ENCODE measurements at regions not wholly inside any gene's neighbourhood (a gene's known extent, or its start where the extent isn't known, plus 50 kb on each side); places are given as distances from the start of the nearest gene placed in this dataset.

DNA sequence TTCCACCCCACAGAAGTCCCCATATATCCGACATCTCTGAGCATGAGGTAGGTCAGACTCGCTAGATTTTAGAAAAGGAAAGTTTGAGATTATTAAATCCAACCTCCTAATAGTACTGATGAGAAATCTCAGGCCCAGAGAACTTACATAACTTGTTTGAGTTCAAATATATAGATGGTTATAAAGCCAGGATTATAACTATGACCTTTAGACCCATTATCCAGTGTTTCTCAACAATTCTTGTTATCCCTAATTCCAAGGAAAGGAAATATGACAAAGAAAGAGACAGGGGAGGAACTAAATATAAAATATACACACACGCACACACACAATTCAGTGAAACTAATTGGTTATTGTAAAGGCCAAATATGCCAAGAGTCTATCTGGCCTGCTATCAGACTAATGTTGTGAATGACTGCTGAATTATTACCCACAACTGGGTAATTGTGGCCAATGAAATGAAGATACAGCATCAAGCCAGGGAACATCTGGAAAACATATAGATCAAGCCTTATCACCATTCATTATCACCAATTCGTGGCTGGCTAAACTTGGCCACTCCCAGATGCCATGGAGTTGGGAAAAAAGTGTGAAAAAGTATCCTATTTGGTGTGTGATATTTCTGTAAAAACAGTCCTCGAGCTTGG is 248.4 kb downstream of the PRELID2 start:
- TF ChIP-seq, protein P1, sequence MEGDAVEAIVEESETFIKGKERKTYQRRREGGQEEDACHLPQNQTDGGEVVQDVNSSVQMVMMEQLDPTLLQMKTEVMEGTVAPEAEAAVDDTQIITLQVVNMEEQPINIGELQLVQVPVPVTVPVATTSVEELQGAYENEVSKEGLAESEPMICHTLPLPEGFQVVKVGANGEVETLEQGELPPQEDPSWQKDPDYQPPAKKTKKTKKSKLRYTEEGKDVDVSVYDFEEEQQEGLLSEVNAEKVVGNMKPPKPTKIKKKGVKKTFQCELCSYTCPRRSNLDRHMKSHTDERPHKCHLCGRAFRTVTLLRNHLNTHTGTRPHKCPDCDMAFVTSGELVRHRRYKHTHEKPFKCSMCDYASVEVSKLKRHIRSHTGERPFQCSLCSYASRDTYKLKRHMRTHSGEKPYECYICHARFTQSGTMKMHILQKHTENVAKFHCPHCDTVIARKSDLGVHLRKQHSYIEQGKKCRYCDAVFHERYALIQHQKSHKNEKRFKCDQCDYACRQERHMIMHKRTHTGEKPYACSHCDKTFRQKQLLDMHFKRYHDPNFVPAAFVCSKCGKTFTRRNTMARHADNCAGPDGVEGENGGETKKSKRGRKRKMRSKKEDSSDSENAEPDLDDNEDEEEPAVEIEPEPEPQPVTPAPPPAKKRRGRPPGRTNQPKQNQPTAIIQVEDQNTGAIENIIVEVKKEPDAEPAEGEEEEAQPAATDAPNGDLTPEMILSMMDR (IDR thresholded peaks at IDR 0.05; ENCODE audit: low read length) = no peak
- TF ChIP-seq EZH2 (IDR thresholded peaks at IDR 0.05; ENCODE audit: borderline replicate concordance, low read length) = no peak

All from OCI-LY1 (cell line).